ENCODE measurements at regions not wholly inside any gene's neighbourhood (a gene's known extent, or its start where the extent isn't known, plus 50 kb on each side); places are given as distances from the start of the nearest gene placed in this dataset.

DNA sequence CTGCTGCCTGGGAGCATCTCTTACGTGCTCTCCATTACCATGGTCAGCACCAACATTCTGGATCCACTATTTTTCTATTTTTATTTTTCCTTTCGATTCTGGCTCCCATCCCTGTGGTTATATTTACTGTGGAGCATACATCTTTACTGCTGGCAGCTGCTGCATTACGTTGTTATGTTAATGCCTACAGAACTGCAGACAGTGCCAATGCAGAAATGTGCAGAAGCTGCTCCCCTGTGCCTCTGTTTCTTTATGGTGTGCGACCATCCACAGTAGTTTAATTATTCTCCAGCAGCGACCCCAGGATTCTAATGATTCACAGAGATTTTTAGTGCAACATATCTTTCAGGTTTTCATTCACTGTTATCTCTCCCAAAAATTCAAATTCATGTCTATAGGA lies 911.7 kb upstream of the SLITRK6 start:
- CTCF ChIA-PET: no interaction called here
- intact Hi-C loops (cut with micrococcal nuclease): no loop called here
- no peak overlapping the region for H3K4me3 Mint-ChIP-seq
- H3K27ac Mint-ChIP-seq: no peak overlapping the region
- H3K27me3 Mint-ChIP-seq: no peaks in the 10 kb centered on the region
- POLR2A ChIA-PET: no interaction called here
- no peaks in the 10 kb centered on the region for H3K4me1 Mint-ChIP-seq (ENCODE audit: low read depth)
- no peaks in the 10 kb centered on the region for H3K36me3 Mint-ChIP-seq
- no peak for DNase-seq
- H3K9me3 Mint-ChIP-seq: peaks cover 18% of the 10 kb centered on the region

DNA sequence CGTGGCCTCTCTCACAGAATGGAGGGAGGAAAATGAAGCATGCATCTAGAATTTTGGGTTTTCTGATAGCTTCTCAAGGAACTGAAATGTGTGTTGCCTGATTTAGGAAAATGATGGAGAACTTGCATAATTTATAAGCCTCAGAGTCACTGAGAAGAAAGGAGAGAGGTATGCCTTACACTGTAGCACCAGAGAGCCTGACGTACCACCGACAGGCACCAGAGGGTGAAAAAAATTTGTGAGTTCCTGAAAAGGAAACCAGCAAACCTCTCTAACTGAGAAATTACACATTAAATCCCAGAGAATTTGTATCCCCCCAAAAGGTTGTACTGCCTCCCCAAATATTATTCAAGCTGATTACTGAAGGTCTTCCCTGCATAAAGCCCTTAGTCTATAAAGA lies 915.3 kb upstream of the SLITRK6 start:
- Mint-ChIP-seq H3K4me3 (no peak overlapping the region), H3K4me1 (ENCODE audit: low read depth) (no peaks in the 10 kb centered on the region), H3K27ac (no peak overlapping the region), H3K27me3 (no peaks in the 10 kb centered on the region), H3K36me3 (no peaks in the 10 kb centered on the region), H3K9me3 (peaks cover 23% of the 10 kb centered on the region)
- no peak for DNase-seq
- intact Hi-C loops (cut with micrococcal nuclease): no loop called here
- CTCF ChIA-PET: no interaction called here
- POLR2A ChIA-PET: no interaction called here

DNA sequence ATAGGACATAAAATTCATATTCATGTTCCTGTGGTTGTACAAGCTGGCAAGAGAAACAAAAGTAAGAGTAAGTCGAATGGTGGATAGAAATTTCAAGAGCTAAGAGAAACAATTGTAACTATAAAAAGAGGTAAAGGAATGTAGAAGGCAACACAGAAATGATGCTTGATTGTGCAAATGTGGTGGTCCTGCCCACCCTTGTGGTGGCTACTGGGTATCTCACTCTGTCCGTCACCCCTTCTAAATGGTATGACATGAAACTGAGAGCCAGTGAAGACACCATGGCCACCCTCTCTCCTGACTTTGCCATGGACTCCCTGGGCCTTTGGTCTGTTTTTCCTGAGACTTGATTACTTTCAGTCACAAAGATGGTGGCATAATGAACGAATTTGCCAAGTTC lies 925.9 kb upstream of the SLITRK6 start:
- H3K36me3 Mint-ChIP-seq: no peaks in the 10 kb centered on the region
- DNase-seq: no peak
- CTCF ChIA-PET: no interaction called here
- no peaks in the 10 kb centered on the region for H3K27me3 Mint-ChIP-seq
- H3K4me1 Mint-ChIP-seq (ENCODE audit: low read depth): no peaks in the 10 kb centered on the region
- no peak overlapping the region for H3K4me3 Mint-ChIP-seq
- H3K9me3 Mint-ChIP-seq: peaks cover 9% of the 10 kb centered on the region
- POLR2A ChIA-PET: no interaction called here
- intact Hi-C loops (cut with micrococcal nuclease): no loop called here
- no peak overlapping the region for H3K27ac Mint-ChIP-seq

DNA sequence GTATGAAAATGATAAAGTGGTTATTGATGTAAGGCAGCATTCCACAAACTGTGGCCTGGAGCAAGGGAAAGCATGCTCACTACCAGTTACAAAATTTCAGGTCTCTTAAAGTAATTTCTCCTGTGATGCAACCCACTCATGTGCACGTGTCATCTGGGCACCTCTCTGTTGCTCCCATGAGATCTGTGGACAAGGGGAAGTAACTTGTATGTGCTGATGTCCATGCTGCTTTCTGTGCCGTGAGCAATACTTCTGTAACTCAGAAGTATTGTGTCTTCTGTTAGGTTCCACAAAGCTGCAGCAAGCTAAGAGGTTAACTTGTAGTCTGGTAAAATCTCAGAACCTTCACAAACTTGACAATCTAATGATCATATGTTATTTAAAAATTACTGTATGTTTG lies 930.0 kb upstream of the SLITRK6 start:
- ChIA-PET CTCF (no interaction called here), POLR2A (no interaction called here)
- DNase-seq: no peak
- no peaks in the 10 kb centered on the region for H3K4me1 Mint-ChIP-seq (ENCODE audit: low read depth)
- H3K4me3 Mint-ChIP-seq: no peak overlapping the region
- intact Hi-C loops (cut with micrococcal nuclease): no loop called here
- no peaks in the 10 kb centered on the region for H3K27me3 Mint-ChIP-seq
- no peaks in the 10 kb centered on the region for H3K36me3 Mint-ChIP-seq
- no peak overlapping the region for H3K27ac Mint-ChIP-seq
- H3K9me3 Mint-ChIP-seq: peaks cover 13% of the 10 kb centered on the region

DNA sequence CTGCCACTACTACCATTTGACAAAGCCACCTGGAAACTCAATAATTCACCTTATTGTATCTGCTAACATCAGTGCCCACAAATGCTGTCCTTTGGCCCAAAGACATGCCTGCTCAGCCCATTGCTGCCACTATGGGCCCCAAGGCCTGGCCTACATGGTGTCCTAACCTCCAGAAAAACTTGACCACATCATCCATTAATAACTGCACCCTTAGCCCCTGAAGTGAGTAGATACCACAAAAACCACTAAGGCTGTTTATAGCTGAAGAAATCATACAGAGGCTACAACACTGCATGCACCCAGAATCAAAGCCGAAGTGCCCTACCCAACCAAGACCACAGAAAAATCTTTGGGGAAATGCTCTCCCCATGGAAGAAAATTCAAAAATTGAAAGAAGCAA lies 932.8 kb upstream of the SLITRK6 start:
- ChIA-PET CTCF (no interaction called here), POLR2A (no interaction called here)
- H3K36me3 Mint-ChIP-seq: no peaks in the 10 kb centered on the region
- H3K27ac Mint-ChIP-seq: no peak overlapping the region
- no peak overlapping the region for H3K4me3 Mint-ChIP-seq
- intact Hi-C loops (cut with micrococcal nuclease): no loop called here
- no peak for DNase-seq
- H3K9me3 Mint-ChIP-seq: peaks cover 26% of the 10 kb centered on the region
- no peaks in the 10 kb centered on the region for H3K4me1 Mint-ChIP-seq (ENCODE audit: low read depth)
- no peaks in the 10 kb centered on the region for H3K27me3 Mint-ChIP-seq

DNA sequence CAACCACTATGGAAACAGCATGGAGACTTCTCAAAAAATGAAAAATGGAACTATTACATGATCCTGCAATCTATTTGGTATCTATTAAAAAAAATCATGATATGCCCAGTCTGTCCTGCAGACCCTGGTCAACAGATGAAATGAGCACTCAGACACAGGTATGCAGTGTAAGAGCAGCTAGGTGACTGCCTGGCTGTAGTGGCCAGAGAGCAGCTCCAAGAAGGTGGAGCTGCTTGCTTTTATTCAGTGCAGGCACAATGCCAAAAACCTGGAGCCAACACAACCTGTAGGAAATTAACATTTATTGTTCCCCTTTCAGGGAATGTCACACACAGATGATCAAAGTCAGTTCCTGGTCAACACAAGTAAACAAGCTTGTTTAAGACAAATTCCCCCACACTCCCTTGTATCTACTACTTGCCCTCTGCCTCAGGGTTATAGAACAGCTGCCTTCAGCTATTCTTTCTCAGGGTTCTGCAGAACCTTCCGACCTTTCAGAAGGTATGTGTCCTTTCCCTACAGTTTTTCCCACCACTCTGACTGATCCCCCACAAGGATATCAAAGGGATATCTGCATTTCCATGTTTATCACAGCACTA lies 933.7 kb upstream of the SLITRK5 start:
- POLR2A ChIA-PET: no interaction called here
- Mint-ChIP-seq H3K27me3 (no peaks in the 10 kb centered on the region), H3K36me3 (no peaks in the 10 kb centered on the region), H3K4me3 (no peak overlapping the region), H3K9me3 (peaks cover 27% of the 10 kb centered on the region), H3K4me1 (ENCODE audit: low read depth) (no peaks in the 10 kb centered on the region), H3K27ac (no peak overlapping the region)
- no peak for DNase-seq
- CTCF ChIA-PET: no interaction called here
- intact Hi-C loops (cut with micrococcal nuclease): no loop called here

DNA sequence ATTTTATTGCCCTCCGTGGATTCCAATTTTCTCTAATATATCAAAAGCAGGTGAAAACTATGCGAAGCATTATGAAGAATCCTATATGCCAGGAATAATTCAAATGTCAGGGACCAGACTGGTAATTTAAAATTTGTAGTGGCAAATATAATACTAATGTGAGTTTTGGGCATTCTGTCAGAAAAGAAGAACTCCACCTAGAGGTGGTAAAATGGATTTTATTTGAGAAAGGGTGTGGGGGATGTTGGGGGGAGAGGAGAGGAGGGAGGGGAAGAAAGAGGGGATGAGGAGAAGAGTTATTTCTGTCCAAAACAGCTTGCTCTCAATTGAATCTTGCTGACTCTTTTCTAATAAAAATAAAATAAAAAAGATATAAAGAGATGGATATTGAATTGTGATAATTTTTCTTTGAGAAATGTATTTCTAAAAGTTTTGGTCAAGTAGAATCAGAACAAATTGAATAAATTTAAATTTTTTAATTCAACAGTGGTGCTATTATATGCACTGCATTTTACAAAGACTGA lies 929.3 kb upstream of the SLITRK5 start:
- intact Hi-C loops (cut with micrococcal nuclease): no loop called here
- Mint-ChIP-seq H3K9me3 (peaks cover 16% of the 10 kb centered on the region), H3K4me1 (ENCODE audit: low read depth) (no peaks in the 10 kb centered on the region), H3K27me3 (no peaks in the 10 kb centered on the region), H3K27ac (no peak overlapping the region), H3K4me3 (no peak overlapping the region), H3K36me3 (no peaks in the 10 kb centered on the region)
- ChIA-PET CTCF (no interaction called here), POLR2A (no interaction called here)
- DNase-seq: no peak

DNA sequence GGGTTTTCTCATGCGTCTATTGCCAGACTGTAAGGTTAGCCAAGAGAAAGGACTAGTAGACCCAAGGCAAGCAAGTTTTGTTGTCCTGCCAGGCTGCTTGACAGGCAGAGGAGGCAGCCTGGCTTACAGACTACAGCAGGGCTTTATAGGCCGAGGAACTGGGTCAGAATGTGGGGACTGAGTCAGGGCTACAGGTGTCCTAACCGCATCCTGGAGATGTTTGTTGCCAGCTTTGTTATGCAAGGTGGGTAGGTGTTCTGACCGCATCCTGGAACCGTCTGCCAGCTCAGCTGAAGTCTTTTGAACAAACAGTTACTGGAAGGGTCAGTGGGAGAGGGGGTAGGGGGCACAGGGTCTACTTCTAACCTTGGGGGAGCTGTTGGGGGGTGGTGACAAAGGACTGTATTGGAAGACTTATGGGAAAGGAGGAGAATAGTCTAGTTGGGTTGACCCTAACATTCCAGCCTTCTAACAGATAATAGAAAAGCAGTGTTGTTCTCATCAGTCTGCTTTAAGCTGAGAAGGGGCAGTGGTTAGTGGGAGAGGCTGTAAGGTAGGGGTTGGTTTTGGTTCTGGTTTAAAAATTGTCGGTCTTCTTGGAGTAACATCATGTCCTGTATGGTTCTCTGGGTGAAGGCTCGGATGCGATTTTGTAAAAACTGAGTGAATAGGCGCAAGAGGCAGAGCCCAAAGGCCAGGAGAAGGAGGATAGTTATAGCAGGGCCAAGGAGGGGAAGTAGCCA lies 913.8 kb upstream of the SLITRK5 start:
- intact Hi-C loops (cut with micrococcal nuclease): no loop called here
- H3K4me3 Mint-ChIP-seq: peak overlapping the region; percentile 38
- H3K9me3 Mint-ChIP-seq: peaks cover 22% of the 10 kb centered on the region
- H3K36me3 Mint-ChIP-seq: no peaks in the 10 kb centered on the region
- ChIA-PET POLR2A (no interaction called here), CTCF (no interaction called here)
- H3K27me3 Mint-ChIP-seq: no peaks in the 10 kb centered on the region
- peak overlapping the region; percentile 77 for H3K27ac Mint-ChIP-seq
- DNase-seq: peak; percentile 50
- H3K4me1 Mint-ChIP-seq (ENCODE audit: low read depth): no peaks in the 10 kb centered on the region

DNA sequence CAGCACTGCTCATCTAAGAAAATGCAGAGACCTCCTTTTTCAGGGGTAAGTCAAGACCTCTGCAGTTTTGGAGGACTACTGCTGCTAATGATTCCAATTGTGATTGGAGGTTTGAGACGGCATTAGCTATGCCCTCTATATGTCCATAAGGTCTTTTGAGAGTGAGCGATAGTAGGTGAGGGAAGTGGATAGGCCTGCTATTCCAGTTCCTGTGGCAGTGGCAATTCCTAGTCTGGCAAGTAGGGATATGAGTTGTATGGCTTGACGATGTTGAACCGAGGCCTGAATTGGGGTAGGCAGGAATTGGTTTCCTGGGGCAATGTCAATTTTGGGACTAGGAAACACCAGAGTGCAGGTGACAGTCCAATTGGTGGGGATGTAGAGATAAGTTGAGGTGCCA lies 913.1 kb upstream of the SLITRK5 start:
- Mint-ChIP-seq H3K27ac (peak overlapping the region; percentile 77), H3K36me3 (peaks cover 4% of the 10 kb centered on the region), H3K4me3 (peak overlapping the region; percentile 27), H3K4me1 (ENCODE audit: low read depth) (no peaks in the 10 kb centered on the region), H3K9me3 (peaks cover 22% of the 10 kb centered on the region), H3K27me3 (no peaks in the 10 kb centered on the region)
- POLR2A ChIA-PET: no interaction called here
- CTCF ChIA-PET: no interaction called here
- intact Hi-C loops (cut with micrococcal nuclease): no loop called here
- no peak for DNase-seq

DNA sequence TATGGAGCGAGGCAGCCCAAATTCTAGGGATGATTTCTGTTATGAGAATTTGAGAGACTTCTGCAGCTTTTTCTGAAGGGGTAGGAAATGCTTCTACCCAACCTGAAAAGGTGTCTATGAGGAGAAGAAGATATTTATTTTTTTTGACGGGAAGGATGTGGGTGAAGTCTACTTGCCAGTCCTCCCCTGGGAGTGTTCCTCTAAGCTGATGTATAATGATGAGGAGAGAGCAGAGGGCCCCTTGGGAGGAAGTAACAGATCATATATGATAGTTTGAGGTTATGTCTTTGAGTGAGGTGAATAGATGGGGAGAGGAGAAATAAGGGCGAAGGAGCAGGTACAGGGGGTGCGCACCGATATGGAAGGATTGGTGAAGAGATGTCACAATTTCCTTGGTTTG lies 910.6 kb upstream of the SLITRK5 start:
- CTCF ChIA-PET: no interaction called here
- intact Hi-C loops (cut with micrococcal nuclease): no loop called here
- Mint-ChIP-seq H3K27ac (peak overlapping the region; percentile 59), H3K27me3 (no peaks in the 10 kb centered on the region), H3K4me3 (peak overlapping the region; percentile 33), H3K9me3 (peaks cover 28% of the 10 kb centered on the region), H3K36me3 (peaks cover 4% of the 10 kb centered on the region), H3K4me1 (ENCODE audit: low read depth) (no peaks in the 10 kb centered on the region)
- DNase-seq: no peak
- POLR2A ChIA-PET: no interaction called here

DNA sequence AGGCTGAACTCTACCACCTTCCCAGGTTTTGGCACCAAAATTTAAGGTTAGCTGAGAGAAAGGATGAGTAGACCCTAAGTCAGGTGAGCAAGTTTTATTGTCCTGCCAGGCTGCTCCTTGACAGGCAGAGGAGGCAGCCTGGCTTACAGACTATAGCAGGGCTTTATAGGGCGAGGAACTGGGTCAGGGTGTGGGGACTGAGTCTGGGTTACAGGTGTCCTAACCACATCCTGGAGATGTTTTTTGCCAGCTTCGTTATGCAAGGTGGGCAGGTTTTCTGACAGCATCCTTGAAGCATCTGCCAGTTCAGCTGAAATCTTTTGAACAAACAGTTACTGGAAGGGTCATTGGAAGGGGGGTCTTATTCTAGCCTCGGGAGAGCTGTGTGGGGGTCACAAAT lies 905.7 kb upstream of the SLITRK5 start:
- ChIA-PET POLR2A (no interaction called here), CTCF (no interaction called here)
- H3K4me3 Mint-ChIP-seq: no peak overlapping the region
- no peak for DNase-seq
- no peaks in the 10 kb centered on the region for H3K27me3 Mint-ChIP-seq
- peaks cover 25% of the 10 kb centered on the region for H3K9me3 Mint-ChIP-seq
- no peak overlapping the region for H3K27ac Mint-ChIP-seq
- peaks cover 4% of the 10 kb centered on the region for H3K36me3 Mint-ChIP-seq
- no peaks in the 10 kb centered on the region for H3K4me1 Mint-ChIP-seq (ENCODE audit: low read depth)
- intact Hi-C loops (cut with micrococcal nuclease): no loop called here

DNA sequence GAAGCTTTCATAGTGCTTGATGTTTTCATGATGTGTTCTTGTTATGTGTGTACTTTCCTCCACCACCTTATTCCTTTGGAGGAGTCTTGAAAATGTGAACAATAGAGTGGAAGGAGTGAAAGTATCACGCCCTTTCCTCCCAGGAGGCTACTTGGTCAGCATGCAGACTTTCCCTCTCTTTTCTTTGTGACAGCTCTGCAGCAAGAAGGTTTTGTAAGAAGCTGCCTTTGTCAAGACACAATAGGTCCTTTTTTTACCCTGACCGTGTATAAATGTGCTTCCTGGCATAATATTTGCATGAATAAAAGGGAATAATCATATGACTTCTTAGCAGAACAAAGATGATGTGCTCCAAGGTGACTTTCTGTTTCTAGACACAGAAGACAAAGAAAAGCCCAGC lies 882.6 kb upstream of the SLITRK5 start:
- no peak for DNase-seq
- Mint-ChIP-seq H3K4me3 (no peak overlapping the region), H3K9me3 (peaks cover 21% of the 10 kb centered on the region)

DNA sequence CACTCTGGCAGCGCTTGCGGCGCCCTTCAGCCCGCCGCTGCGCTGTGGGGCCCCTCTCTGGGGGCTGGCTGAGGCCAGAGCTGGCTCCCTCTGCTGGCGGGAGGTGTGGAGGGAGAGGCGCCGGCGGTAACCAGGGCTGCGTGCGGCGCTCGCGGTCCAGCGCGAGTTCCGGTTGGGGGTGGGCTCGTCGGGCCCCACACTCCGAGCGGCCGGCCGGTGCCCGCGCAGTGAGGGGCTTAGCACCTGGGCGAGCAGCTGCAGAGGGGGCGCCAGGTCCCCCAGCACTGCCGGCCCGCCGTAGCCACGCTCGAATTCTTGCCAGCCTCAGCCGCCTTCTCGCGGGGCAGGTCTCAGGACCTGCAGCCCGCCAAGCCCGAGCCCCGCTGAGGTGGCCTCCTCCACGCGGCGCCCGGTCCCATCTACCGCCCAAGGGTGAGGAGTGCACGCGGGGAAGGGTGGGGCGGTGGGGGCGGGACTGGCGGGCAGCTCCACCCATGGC lies 879.0 kb upstream of the SLITRK5 start:
- peaks cover 21% of the 10 kb centered on the region for H3K9me3 Mint-ChIP-seq
- H3K27ac Mint-ChIP-seq: no peak overlapping the region
- H3K4me3 Mint-ChIP-seq: no peak overlapping the region
- no peaks in the 10 kb centered on the region for H3K4me1 Mint-ChIP-seq (ENCODE audit: low read depth)
- H3K27me3 Mint-ChIP-seq: no peaks in the 10 kb centered on the region
- DNase-seq: no peak
- CTCF ChIA-PET: no interaction called here
- intact Hi-C loops (cut with micrococcal nuclease): no loop called here
- POLR2A ChIA-PET: no interaction called here
- H3K36me3 Mint-ChIP-seq: no peaks in the 10 kb centered on the region

More for the DNA sequence above, 882.6 kb upstream of the SLITRK5 start:
- Mint-ChIP-seq H3K27ac (no peak overlapping the region), H3K36me3 (no peaks in the 10 kb centered on the region), H3K4me1 (ENCODE audit: low read depth) (no peaks in the 10 kb centered on the region), H3K27me3 (no peaks in the 10 kb centered on the region)
- CTCF ChIA-PET: no interaction called here
- intact Hi-C loops (cut with micrococcal nuclease): no loop called here
- POLR2A ChIA-PET: no interaction called here

Measured in activated CD4-positive, alpha-beta memory T cell treated with anti-CD3 and anti-CD28 coated beads for 36 hours (primary cell).